Hematopoietic multipotent progenitor cell treated with erythropoietin and hydrocortisone succinate and interleukin-3 and kit ligand, for 8 days (in vitro differentiated cells): ENCODE measurements at regions not wholly inside any gene's neighbourhood (a gene's known extent, or its start where the extent isn't known, plus 50 kb on each side); places are given as distances from the start of the nearest gene placed in this dataset.
"Not testable (repeated sequence)": the region's sequence is repeated elsewhere in the genome, so short reads cannot be mapped to it uniquely, and the experiment has no call there.

Experiments
- DNase-seq: peaks from one replicate; pipeline ENCODE4 v3.0.0-alpha.2; 2015

- no peak for DNase-seq
Measured at GRCh38 chr4:32830160-32830559, 2110.0 kb downstream of the PCDH7 start.

DNA sequence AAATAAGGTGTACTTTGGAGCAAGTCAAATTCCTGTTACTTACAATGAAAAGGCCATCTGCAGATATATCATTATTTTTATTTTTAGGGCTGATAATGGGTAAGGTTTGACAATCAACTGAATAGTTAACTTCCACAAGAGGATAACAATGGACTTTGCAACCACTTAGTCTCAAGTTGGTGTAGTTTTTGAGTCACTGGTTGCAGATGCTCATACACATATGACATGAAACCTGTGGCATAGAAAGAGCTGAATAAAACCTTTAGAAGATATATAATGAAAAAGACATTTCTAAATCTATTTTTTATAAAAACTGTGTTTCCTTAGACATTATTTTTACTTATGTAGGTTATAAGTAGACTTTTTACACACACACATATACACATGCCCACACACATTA lies 2110.9 kb downstream of the PCDH7 start:
- no peak for DNase-seq

GRCh38 chr4:32840461-32841189 lies 2120.5 kb downstream of the PCDH7 start:
- DNase-seq = peak; percentile 1

DNA sequence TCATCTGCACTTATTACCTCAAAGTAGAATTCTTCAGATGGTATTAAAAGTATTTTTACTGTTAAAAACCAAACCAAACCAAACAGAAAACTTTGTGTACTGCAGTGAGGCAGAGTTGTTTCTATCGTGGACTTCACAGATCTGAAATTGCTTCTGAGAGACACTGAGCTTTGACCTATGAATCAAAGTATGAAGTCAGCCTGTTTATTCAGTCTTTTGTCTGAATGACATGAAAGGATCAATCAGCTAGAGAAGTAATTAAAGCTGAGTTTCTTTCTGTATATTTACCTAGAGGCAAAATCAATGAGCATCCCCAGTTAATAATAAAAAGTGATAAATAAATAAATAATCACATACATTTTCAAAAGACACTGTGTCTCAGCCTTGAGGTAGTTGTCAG lies 2121.0 kb downstream of the PCDH7 start:
- no peak for DNase-seq

GRCh38 chr4:32847461-32847860 lies 2127.3 kb downstream of the PCDH7 start:
- no peak for DNase-seq

DNA sequence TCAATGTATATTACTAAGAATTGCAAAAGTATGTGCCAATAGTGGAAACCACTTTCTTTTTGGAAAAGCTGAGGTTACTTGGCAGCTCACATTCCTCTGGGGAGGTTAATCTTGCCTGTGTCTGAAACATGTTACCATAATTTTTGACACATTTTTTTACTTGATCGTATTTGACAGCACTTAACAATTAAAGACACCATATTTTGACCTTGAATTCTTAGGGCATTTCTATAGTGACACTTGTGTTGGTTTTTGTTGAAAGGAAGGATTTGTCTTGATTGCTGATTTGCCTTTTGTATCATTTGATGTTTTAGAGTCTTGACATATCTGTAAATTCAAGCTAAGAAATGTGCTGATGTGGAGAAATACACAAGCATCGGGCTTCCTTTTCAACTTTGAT lies 2135.5 kb downstream of the PCDH7 start:
- DNase-seq = no peak

GRCh38 chr4:32858361-32858760 lies 2138.2 kb downstream of the PCDH7 start:
- DNase-seq = no peak

GRCh38 chr4:32858971-32859370 lies 2138.8 kb downstream of the PCDH7 start:
- DNase-seq = no peak

GRCh38 chr4:32864713-32865351 lies 2144.7 kb downstream of the PCDH7 start:
- no peak for DNase-seq

GRCh38 chr4:32876546-32876945 lies 2156.4 kb downstream of the PCDH7 start:
- no peak for DNase-seq

- no peak for DNase-seq
Measured at GRCh38 chr4:32879913-32880312, 2159.7 kb downstream of the PCDH7 start.

DNA sequence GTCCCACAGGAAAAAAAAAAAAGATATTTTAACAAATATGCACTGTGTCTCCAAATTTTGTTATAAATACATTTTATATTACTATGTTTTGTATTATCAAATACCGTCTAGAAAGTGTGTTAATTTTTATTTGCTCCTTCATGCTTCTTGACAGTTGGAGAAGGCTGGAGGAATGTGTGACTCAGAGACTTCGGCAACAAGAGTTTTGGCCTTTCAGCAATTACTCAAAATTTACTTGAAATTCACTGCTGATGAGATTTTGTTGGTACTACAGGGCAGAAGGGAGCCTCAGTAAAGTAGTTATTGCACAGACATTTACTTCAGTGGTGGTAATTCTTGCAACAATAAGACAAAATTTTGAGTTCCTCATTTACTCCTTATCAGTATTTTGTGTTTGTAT lies 2164.0 kb downstream of the PCDH7 start:
- DNase-seq = no peak

DNA sequence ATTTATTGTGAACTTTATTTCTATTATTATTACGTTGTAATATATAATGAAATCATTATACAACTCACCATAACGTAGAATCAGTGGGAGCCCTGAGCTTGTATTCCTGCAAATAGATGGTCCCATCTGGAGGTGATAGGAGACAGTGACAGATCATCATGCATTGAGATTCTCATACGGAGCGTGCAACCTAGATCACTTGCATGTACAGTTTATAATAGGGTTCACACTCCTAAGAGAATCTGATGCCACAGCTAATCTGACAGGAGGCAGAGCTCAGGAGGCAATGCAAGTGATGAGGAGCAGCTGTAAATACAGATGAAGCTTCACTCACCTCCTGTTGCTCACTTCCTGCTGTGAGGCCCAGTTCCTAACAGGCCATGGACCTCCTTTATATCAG lies 2170.2 kb downstream of the PCDH7 start:
- DNase-seq = no peak

- no peak for DNase-seq
Measured at GRCh38 chr4:32909053-32909452, 2188.9 kb downstream of the PCDH7 start.

DNA sequence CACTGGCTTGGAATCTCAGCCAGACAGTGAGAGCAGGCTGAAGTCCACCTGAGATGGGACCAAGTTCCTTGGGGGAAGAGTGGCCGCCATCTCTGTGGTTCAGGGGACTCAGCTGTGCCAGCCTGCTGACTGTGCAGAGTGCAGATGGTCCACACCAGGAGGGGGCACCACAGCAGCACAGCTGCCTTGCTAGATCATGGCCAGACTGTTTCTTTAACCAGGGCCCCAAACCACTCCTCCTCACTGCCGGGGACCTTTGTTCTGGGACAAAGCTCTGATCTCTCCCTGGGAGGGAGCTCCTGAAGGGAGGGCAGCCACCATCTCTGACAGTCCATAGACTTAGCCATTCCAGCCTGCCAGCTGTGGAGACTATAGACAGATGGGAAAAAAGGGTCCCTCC lies 2189.6 kb downstream of the PCDH7 start:
- DNase-seq = no peak

DNA sequence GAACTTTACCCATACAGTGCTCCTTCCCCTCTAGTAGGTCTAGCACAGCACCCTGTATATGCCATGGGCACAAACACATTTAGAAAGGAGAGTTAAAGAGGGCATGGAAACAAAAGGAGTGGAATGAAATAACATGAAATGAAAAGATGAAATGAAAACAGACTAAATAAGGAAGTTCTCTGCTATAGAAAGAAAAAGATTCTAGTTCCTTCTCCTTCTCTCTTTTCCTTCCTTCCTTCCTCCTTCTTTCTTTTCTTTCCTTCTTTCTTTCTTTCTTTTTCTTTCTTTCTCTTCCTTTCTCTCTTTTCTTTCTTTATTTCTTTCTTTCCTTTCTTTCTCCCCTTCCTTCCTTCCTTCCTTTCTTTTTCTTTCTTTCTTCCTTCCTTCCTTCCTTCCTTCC lies 2197.4 kb downstream of the PCDH7 start:
- no peak for DNase-seq

GRCh38 chr4:32929796-32930699 lies 2209.9 kb downstream of the PCDH7 start:
- DNase-seq = no peak

GRCh38 chr4:32930700-32931099 lies 2210.5 kb downstream of the PCDH7 start:
- no peak for DNase-seq

- DNase-seq = no peak
Measured at GRCh38 chr4:32931475-32931874, 2211.3 kb downstream of the PCDH7 start.

DNA sequence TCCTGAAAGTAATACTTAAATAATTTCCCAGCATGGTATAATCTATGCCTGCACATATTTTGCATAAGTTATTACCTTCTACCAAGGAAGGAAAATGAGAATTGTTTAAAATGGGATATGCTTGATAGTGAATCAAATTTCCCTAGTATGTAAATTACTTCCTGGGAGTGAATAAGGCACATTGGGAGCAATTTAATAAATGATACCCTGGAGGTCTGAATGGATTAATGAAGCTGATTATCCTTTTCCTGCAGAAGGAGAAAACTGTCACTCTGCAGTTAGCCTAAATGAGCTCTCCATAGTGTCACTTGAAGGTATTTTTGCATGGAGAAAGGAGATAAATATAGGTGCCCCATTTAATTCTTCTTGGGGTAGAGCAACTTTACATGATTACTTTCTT lies 2212.0 kb downstream of the PCDH7 start:
- DNase-seq = no peak

DNA sequence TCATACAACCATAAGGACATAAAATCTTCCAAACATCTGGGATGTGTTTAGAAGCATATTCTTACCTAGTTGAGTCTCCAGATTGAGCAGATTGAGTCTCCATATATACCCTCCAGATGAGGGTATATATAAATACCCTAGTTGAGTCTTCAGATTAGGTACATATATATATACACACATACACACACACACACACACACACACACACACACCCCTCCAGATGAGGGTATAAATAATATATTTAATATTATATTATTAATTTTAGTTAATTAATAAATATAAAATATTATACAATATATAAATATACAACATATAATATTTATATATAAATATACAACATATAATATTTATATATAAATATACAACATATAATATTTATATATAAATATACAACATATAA lies 2219.1 kb downstream of the PCDH7 start:
- not testable (repeated sequence) for DNase-seq

DNA sequence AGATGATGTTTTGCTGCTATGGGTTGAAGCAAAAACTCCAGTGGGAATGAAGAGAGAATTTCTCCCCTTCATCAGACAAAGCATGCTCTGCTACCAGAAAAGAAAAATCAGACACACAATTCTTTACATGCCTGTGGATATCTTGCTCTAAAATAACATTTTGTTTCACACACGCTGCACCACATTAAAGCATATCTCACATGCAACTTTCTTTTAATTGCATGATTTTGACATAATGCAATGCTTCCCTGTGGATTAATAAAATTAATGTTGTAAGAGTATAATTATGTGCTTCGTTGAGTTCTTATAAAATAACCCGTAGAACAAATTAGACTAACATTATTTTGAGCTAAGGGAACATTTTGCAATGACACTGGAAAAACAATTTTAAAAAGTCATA lies 2230.7 kb downstream of the PCDH7 start:
- DNase-seq = no peak

DNA sequence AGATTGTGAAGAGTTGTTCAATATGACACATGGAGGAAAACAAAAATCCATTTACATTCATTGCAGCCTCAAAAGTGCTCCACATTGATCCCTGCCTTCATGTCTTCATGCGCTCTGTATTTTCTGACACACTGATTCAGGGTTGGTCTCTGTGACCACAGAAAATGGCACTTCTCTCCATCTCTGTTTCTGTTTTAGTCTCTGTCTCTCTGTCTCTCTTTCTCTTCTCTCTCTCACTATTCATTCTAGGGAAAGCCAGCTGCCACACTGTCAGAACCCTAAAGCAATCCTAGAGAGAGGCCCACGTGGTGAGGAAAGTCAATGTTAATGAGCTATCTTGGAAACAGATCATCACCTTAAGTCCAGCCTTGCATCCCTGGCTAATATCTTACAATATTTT lies 2238.4 kb downstream of the PCDH7 start:
- DNase-seq = no peak

DNA sequence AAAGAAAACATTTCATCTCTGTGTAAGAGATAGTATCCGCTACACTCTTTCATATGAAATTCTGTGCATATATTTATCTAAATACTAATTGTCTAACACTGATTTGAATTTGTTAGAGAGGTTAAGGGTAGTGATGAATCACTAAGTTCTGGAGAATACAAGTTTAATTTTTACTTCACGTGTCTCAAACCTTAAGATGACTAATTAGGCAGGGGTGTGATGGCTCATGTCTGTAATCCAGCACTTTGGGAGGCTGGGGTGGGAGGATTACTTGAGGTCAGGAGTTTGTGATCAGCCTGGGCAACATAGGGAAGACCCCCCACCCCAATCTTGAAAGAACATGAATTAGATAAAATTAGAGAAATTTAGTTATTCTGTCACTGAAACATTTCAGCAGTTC lies 2241.9 kb downstream of the PCDH7 start:
- DNase-seq = no peak
